ENCODE measurements at regions not wholly inside any gene's neighbourhood (a gene's known extent, or its start where the extent isn't known, plus 50 kb on each side); places are given as distances from the start of the nearest gene placed in this dataset.
"Not testable (repeated sequence)": the region's sequence is repeated elsewhere in the genome, so short reads cannot be mapped to it uniquely, and the experiment has no call there.

DNA sequence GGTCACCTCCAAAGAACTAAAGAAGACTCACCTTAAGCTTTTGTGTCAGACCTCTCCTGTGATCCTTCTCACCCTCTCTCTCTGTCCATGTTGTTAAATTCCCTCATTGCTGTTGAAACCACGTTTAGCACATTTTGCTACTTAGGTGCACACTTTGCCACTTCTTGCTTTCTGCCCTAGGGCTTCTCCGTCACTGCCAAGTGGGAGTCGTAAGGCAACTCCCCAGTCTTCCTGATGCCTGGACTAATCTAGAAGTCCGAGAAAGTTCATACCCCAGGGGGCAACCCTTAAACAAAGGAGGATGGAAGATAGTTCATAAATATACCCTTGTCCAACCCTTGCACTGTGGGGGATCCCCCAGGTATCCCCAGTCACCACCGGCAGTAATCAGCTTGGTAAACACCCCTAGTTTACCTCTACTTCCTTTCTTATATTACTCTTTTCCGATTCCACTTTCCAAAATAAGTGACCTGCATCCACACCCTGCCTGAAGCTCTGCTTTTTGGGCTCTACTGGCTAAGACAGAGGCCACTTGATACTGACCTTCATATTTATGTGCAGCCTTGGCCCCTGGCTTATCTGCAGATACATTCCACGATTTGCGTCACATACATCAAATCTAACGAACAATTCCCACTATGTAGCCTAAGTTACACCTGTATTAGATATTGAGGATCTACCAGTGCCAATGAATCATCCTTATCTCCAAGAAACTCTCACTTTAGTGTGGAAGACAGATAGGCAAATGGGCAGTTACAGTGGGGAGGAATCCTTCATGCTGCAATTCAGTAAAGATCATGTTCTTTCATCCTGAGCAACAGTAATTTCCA lies 776.2 kb downstream of the RNF144A start:
- no peak overlapping the region for H3K27ac Mint-ChIP-seq (ENCODE audit: unreplicated experiment)
- no peaks in the 10 kb centered on the region for H3K36me3 Mint-ChIP-seq (ENCODE audit: unreplicated experiment)
- DNase-seq (ENCODE audit: extremely low spot score, unreplicated experiment), result no peak
- H3K4me1 Mint-ChIP-seq (ENCODE audit: unreplicated experiment), result no peaks in the 10 kb centered on the region
- TF ChIP-seq, protein P1, sequence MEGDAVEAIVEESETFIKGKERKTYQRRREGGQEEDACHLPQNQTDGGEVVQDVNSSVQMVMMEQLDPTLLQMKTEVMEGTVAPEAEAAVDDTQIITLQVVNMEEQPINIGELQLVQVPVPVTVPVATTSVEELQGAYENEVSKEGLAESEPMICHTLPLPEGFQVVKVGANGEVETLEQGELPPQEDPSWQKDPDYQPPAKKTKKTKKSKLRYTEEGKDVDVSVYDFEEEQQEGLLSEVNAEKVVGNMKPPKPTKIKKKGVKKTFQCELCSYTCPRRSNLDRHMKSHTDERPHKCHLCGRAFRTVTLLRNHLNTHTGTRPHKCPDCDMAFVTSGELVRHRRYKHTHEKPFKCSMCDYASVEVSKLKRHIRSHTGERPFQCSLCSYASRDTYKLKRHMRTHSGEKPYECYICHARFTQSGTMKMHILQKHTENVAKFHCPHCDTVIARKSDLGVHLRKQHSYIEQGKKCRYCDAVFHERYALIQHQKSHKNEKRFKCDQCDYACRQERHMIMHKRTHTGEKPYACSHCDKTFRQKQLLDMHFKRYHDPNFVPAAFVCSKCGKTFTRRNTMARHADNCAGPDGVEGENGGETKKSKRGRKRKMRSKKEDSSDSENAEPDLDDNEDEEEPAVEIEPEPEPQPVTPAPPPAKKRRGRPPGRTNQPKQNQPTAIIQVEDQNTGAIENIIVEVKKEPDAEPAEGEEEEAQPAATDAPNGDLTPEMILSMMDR (IDR thresholded peaks at IDR 0.05), result no peak
- H3K27me3 Mint-ChIP-seq (ENCODE audit: unreplicated experiment), result no peaks in the 10 kb centered on the region
- no peaks in the 10 kb centered on the region for H3K9me3 Mint-ChIP-seq (ENCODE audit: unreplicated experiment)
- H3K4me3 Mint-ChIP-seq (ENCODE audit: unreplicated experiment), result no peak overlapping the region

GRCh38 chr2:7694076-7694985 lies 777.1 kb downstream of the RNF144A start:
- no peaks in the 10 kb centered on the region for H3K36me3 Mint-ChIP-seq (ENCODE audit: unreplicated experiment)
- no peaks in the 10 kb centered on the region for H3K9me3 Mint-ChIP-seq (ENCODE audit: unreplicated experiment)
- DNase-seq (ENCODE audit: extremely low spot score, unreplicated experiment), result no peak
- no peak overlapping the region for H3K4me3 Mint-ChIP-seq (ENCODE audit: unreplicated experiment)
- TF ChIP-seq, protein P1 (IDR thresholded peaks at IDR 0.05), result no peak
- H3K27ac Mint-ChIP-seq (ENCODE audit: unreplicated experiment), result no peak overlapping the region
- H3K27me3 Mint-ChIP-seq (ENCODE audit: unreplicated experiment), result no peaks in the 10 kb centered on the region
- no peaks in the 10 kb centered on the region for H3K4me1 Mint-ChIP-seq (ENCODE audit: unreplicated experiment)

GRCh38 chr2:7696556-7696955 lies 779.3 kb downstream of the RNF144A start:
- DNase-seq (ENCODE audit: extremely low spot score, unreplicated experiment); H3K4me1 Mint-ChIP-seq (ENCODE audit: unreplicated experiment); H3K27me3 Mint-ChIP-seq (ENCODE audit: unreplicated experiment); H3K27ac Mint-ChIP-seq (ENCODE audit: unreplicated experiment); H3K4me3 Mint-ChIP-seq (ENCODE audit: unreplicated experiment); H3K36me3 Mint-ChIP-seq (ENCODE audit: unreplicated experiment); H3K9me3 Mint-ChIP-seq (ENCODE audit: unreplicated experiment): not testable (repeated sequence)

- Mint-ChIP-seq H3K27me3 (ENCODE audit: unreplicated experiment) (no peaks in the 10 kb centered on the region), H3K4me3 (ENCODE audit: unreplicated experiment) (no peak overlapping the region), H3K4me1 (ENCODE audit: unreplicated experiment) (no peaks in the 10 kb centered on the region), H3K9me3 (ENCODE audit: unreplicated experiment) (no peaks in the 10 kb centered on the region), H3K36me3 (ENCODE audit: unreplicated experiment) (no peaks in the 10 kb centered on the region), H3K27ac (ENCODE audit: unreplicated experiment) (no peak overlapping the region)
- no peak for DNase-seq (ENCODE audit: extremely low spot score, unreplicated experiment)
- TF ChIP-seq, protein P1 (IDR thresholded peaks at IDR 0.05), result no peak
Observed at GRCh38 chr2:7697052-7697451, 779.8 kb downstream of the RNF144A start.

DNA sequence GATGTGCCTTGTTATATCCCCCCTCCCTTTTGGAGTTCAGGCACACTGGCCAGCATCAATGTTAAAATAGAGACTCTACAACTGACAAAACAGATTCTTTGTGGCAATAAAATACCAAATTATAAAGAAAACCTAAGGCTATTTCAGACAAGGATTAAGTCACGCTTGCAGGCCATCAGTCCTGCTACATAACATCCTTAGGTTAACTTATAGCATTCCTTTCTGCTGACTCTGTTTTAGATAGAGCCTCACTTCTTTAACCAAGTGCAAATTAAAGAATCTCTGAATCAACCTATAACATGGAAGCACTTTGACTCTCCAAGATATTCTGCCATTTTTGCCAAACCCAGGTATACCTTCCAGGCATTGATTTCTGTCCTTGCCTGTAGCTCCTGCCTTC lies 784.6 kb downstream of the RNF144A start:
- TF ChIP-seq, protein P1 (IDR thresholded peaks at IDR 0.05), result no peak

More for the DNA sequence above, 784.6 kb downstream of the RNF144A start:
- no peak for DNase-seq (ENCODE audit: extremely low spot score, unreplicated experiment)
- H3K27me3 Mint-ChIP-seq (ENCODE audit: unreplicated experiment), result no peaks in the 10 kb centered on the region
- no peaks in the 10 kb centered on the region for H3K9me3 Mint-ChIP-seq (ENCODE audit: unreplicated experiment)
- no peaks in the 10 kb centered on the region for H3K36me3 Mint-ChIP-seq (ENCODE audit: unreplicated experiment)
- no peak overlapping the region for H3K4me3 Mint-ChIP-seq (ENCODE audit: unreplicated experiment)
- H3K4me1 Mint-ChIP-seq (ENCODE audit: unreplicated experiment), result no peaks in the 10 kb centered on the region
- H3K27ac Mint-ChIP-seq (ENCODE audit: unreplicated experiment), result no peak overlapping the region
